AG09319 (cell line): ENCODE measurements at regions not wholly inside any gene's neighbourhood (a gene's known extent, or its start where the extent isn't known, plus 50 kb on each side); places are given as distances from the start of the nearest gene placed in this dataset.

ENCODE experiments used
- DNase-seq: peaks from one replicate; pipeline ENCODE4 v3.0.0-alpha.2; 2010; ENCODE audit warnings: low read depth; ENCODE audit errors: extremely low read depth
- TF ChIP-seq, protein P1 (sequence below): IDR thresholded peaks from 2 replicates; pipeline ENCODE4 v1.5.1; 2011; ENCODE audit warnings: low read depth, mild to moderate bottlenecking, inconsistent platforms, low read length, moderate library complexity

DNA sequence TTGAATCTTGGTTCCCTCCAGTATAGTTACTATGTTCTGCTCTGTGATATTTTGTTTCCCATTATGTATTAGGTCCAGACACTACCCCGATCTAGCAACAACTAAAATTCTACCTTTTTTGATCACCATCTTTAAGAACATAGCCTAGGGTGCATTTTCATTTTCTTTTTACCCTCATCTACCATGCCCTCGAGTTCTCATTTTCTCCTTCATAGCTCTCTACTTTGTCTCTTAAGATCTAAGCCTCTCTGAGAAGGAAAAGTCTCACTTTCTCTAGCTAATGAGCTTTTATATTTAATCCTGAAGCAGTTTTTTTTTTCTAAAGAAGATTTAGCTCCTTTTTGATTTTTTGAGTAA is 1089.4 kb upstream of the SLC39A10 start:
- no peak for DNase-seq
- TF ChIP-seq, protein P1, sequence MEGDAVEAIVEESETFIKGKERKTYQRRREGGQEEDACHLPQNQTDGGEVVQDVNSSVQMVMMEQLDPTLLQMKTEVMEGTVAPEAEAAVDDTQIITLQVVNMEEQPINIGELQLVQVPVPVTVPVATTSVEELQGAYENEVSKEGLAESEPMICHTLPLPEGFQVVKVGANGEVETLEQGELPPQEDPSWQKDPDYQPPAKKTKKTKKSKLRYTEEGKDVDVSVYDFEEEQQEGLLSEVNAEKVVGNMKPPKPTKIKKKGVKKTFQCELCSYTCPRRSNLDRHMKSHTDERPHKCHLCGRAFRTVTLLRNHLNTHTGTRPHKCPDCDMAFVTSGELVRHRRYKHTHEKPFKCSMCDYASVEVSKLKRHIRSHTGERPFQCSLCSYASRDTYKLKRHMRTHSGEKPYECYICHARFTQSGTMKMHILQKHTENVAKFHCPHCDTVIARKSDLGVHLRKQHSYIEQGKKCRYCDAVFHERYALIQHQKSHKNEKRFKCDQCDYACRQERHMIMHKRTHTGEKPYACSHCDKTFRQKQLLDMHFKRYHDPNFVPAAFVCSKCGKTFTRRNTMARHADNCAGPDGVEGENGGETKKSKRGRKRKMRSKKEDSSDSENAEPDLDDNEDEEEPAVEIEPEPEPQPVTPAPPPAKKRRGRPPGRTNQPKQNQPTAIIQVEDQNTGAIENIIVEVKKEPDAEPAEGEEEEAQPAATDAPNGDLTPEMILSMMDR, result no peak

DNA sequence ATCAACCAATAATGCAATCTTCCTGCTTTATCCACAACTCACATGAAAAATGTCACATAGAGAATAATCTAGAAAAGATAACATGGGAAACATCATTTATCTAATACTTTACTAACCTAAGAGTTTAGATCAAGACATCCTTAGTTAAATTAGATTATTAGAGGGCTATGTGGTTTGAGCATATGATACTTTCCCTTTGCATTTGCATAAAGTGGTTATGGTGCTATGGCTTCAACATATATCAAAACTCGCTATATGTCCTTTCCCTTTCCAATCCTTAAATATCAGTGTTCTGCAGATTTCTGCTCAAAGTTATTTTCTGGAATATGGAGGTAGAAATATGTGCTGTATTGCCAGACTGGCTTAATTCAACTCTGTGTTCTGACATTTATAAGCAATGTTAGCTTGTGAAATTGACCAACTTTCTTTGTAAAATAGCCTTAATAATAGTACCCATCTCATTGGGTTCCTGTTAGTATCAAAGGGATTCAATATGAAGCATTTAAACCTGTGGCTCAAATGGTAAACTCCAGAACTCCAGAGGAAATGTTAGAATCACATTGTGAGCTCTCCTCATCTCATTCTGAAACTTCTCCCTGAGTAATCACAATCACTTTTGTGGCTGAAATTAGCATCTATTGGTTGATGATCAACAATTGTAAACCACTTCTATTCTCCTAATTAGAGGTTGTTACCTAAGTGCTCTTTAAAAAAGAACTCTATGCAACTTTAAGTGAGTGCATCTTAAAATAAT is 1089.9 kb upstream of the SLC39A10 start:
- TF ChIP-seq, protein P1, result no peak
- no peak for DNase-seq

DNA sequence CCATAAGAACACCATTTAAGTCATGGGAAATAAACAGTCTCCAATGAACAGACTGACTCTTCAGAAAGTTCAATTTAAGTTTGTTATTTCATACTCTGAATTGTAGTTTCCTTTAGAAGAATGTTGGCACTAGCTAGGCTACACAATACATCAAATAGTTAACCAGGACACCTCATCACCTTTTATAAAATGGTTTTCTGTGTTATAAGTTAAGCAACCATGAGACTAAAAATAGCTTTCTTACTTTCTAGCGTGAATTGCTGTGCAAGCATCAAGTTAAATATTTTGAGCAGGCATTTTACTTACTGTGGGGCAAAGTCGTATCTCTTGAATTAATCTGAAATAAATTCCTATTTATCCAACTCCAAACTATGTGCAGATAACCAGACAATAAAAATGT is 1092.6 kb upstream of the SLC39A10 start:
- DNase-seq, result no peak
- TF ChIP-seq, protein P1, result no peak

DNA sequence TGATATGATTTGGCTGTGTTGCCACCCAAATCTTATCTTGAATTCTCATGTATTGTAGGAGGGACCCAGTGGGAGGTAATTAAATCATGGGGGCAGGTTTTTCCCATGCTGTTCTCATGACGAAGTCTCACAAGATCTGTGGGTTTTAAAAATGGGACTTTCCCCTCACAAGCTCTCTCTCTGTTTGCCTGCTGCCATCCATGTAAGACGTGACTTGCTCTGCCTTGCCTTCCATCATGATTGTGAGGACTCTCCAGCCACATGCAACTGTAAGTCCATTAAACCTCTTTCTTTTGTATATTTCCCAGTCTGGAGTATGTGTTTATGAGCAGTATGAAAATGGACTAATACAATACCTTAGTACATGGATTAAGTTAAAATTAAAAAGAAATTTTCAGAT is 1094.7 kb upstream of the SLC39A10 start:
- no peak for DNase-seq
- TF ChIP-seq, protein P1, result no peak

DNA sequence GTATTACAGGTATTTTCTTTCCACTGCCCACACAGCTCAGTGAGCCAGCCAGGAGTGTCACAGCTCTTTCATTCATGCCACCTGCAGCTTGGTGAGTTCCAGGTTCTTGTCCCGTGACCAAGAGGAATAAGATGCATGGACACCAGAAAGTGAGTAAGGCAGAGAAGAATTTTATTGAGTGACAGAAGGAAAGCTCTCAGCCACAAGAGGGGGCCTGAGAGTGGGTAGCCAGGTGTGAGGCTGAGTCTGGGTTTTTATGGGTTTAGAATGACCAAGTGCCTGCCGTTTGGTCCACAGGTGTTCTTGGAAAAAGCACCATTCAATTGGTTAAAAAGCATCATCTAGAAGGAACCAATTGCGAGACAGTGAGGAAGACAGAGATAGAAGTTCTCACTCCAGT is 1097.1 kb upstream of the SLC39A10 start:
- TF ChIP-seq, protein P1, result no peak
- DNase-seq, result no peak

DNA sequence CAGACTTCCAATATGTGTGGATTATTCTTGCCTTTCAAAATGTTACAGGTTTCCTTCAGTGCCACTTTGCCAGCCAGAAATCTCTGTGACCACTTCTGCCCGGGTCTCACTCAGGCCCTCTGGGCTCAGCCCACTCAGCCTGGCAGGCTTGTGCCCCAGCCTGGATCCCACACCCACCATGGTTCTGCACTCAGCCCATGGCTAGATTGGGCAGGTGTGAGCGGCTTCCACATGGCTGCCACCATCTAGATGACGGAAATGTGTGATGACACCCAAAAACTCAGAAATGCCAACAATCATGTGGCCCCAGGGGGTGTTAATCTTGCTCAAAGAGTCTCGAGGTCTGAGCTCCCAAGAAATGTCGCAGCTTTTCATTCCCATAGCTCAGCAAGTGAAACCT is 1097.5 kb upstream of the SLC39A10 start:
- DNase-seq, result no peak
- TF ChIP-seq, protein P1, result no peak

DNA sequence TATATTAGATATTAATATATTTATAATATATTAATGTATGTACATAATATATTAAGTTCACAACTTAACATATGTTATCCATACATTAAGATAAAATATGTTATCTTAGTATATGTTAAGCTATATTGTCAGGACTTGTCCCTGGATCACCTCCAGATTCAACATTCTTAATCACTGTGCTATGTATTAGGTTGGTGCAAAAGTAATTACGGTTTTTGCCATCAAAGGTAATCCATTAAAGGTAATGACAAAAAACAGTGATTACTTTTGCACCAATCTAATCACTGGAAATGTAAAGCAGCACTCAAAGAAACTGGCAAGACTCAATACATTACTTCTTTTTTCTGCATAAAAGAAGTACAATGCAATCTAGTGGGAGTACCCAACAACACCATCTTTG is 1099.0 kb upstream of the SLC39A10 start:
- TF ChIP-seq, protein P1, result no peak
- no peak for DNase-seq
